ENCODE measurements at regions not wholly inside any gene's neighbourhood (a gene's known extent, or its start where the extent isn't known, plus 50 kb on each side); places are given as distances from the start of the nearest gene placed in this dataset.

- in situ Hi-C loops (cut with HindIII; ENCODE audit: low sequenced_read_pairs): no loop called here
- no peak for DNase-seq (ENCODE audit: low spot score)
These were observed 674.3 kb upstream of the NRXN1 start for GRCh38 chr2:51706220-51706619.

DNA sequence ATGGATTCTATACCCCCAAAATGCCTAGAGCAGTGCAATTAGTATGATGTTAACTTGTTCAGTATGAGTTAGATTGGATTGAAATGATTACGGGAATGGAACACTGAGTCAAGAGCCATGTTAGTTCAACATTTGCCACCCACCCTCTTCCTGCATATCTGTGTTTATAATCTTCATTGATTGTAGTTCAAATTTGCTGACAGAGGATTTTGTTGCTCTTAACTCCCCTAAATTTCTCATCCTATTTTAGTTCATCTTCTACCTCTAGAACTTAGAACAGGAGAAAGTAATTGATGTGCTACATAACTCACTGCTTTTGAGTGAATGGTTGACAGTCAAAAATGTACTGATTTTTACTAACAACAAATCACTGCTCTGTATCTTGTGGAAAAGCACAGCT is 673.5 kb upstream of the NRXN1 start:
- in situ Hi-C loops (cut with HindIII; ENCODE audit: low sequenced_read_pairs): no loop called here

DNA sequence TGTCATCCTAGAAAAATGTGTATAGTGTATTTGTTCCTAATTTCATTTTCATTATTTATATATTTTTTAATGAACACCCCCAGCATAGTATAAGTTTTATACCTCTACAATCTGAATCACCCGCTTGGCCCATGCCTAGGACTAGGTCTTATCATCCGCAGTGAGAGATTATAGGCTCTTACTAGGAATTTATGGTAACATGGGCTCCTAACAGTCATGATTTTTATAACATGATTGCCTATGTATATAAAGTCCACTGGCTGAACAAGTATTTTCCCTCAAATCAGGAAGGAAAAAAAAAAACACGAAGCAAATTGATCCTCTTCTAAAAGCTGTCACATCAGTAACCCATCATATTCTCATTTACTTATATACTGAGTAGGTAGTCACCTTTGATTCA is 666.1 kb upstream of the NRXN1 start:
- DNase-seq (ENCODE audit: low spot score): no peak
- in situ Hi-C loops (cut with HindIII; ENCODE audit: low sequenced_read_pairs): no loop called here

More for the DNA sequence above, 673.5 kb upstream of the NRXN1 start:
- DNase-seq (ENCODE audit: low spot score): no peak

DNA sequence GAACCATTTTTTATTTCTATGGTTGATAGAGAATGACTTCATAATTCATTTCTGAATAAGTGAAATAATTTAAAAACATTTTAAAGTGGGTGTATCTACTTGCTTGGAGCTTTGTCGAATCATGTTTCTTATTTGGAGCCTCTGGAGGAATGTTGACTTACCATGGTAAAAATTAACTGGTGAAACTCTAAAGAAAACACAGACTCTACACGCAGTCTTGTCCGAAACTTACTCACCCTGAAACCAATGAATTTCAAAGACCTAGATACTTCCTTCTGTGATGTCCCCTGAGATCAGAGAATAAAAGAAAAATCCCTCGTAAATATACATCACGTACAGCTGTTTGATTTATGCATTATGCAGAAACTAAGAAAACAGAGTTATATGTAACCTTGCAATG is 665.2 kb upstream of the NRXN1 start:
- DNase-seq (ENCODE audit: low spot score): no peak
- in situ Hi-C loops (cut with HindIII; ENCODE audit: low sequenced_read_pairs): no loop called here

DNA sequence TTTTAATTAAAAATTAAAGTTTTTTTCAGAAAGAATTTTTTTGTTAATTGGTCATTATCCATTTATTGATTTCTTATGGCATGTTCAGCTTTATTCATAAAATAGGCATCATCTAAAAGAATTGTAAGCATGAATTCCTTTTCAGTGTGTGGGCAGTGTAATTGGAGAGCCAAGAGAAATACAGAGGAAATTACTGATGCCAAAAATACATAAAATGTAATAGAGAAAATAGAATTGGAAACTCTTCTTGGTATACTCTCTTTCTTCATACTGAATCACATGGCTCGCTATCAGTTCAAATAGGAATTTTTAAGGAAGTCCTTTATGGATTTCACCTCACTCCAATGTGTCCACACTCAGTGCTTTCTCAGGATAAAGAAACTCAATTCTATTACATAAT is 663.6 kb upstream of the NRXN1 start:
- no peak for DNase-seq (ENCODE audit: low spot score)

GRCh38 chr2:51693640-51694039 is 661.7 kb upstream of the NRXN1 start:
- in situ Hi-C loops (cut with HindIII; ENCODE audit: low sequenced_read_pairs): no loop called here
- DNase-seq (ENCODE audit: low spot score): no peak

More for the DNA sequence above, 663.6 kb upstream of the NRXN1 start:
- in situ Hi-C loops (cut with HindIII; ENCODE audit: low sequenced_read_pairs): no loop called here

DNA sequence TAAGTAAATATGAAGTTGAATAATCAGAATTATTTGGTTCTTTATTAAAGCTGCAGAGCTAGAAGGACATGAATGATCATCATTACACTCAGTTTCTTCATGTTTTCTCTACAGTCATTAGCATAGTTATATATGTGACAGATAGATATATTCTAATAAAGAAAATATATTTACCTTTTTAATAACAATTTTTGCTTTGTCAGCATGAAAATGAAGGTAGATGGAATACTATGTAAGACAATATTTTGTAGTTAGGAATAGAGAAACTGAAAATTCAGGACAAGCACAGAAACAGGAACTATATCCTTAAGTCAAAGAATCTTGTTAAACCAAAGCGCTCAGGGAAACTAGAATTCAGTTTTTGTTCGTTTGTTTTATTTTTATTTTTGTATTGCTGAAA is 649.9 kb upstream of the NRXN1 start:
- DNase-seq (ENCODE audit: low spot score): no peak
- in situ Hi-C loops (cut with HindIII; ENCODE audit: low sequenced_read_pairs): no loop called here

DNA sequence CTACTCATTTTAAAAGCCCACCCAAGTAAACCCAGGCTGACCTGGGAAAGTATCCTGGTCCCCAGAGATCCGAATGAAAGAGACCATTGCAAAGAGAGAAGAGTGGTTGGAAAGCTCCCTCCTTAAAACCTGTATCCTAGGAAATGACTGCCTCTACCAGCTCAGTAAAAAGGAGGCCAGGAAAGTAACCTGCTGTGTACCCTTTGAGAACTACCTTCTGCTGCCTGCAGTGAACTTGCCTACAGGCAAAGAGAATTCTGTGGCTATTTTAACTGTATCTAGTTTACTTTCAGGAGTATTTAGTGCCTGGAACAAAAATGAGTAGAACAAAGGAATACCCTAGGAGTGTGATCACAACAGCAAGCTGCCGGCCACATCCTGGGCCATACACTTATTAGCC is 641.7 kb upstream of the NRXN1 start:
- peak; percentile 36 for DNase-seq (ENCODE audit: low spot score)
- in situ Hi-C loops (cut with HindIII; ENCODE audit: low sequenced_read_pairs): no loop called here

- in situ Hi-C loops (cut with HindIII; ENCODE audit: low sequenced_read_pairs): no loop called here
- no peak for DNase-seq (ENCODE audit: low spot score)
These were observed 635.7 kb upstream of the NRXN1 start for GRCh38 chr2:51667679-51668078.

DNA sequence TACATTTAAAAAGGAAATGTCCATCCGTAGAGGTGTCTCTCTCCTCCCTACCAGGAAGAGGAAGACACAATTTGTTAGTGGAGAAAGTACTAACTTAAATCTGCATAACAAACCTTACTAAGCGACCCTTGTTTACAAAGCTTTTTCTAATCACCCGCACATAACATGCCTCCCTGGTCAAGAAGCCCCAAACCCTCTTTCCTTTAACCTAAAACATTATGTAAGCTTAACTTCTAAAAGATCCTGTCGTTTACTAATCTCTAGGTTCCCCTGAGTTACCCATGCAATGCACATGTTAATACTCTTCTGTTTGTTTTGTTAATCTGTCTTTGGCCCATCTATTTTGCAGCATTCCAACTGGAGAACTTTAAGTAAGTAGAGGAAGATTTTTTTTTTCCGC is 630.3 kb upstream of the NRXN1 start:
- in situ Hi-C loops (cut with HindIII; ENCODE audit: low sequenced_read_pairs): no loop called here
- no peak for DNase-seq (ENCODE audit: low spot score)

DNA sequence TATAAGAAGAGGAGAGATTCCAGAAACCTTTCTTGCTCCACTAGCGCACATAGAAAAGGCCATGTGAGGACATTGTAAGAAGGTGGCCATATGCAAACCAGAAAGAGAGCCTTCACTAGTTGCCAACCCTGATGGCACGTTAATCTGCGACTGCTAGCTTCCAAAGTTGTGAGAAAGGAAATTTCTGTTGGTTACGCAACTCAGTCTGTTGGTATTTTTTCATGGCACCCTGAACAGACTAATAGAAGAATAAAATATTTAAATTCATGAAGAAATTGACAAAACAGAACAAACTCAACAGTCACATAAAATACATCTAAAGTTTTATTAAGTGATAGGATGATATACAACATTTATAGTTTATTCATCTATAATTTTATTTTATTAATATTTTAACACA is 625.9 kb upstream of the NRXN1 start:
- in situ Hi-C loops (cut with HindIII; ENCODE audit: low sequenced_read_pairs): no loop called here
- DNase-seq (ENCODE audit: low spot score): no peak

DNA sequence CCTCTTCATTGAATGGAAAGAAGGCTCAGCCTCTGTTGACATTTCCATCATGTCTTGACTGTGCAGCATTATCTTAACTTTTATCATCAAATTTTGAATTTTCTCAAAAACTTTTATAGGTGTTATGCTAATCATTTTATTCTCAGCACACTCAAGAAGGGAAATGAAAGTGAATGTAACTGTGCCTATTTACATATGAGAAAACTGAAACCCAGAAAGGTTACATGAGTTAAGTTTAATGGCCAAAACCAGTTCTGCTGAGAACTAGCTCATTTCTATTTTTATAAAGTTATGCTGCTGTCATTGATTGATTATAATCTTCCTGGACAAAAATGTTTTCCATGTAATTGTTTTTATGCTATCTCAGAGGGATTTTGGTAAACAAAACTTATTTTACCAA is 618.8 kb upstream of the NRXN1 start:
- DNase-seq (ENCODE audit: low spot score): no peak
- in situ Hi-C loops (cut with HindIII; ENCODE audit: low sequenced_read_pairs): no loop called here

DNA sequence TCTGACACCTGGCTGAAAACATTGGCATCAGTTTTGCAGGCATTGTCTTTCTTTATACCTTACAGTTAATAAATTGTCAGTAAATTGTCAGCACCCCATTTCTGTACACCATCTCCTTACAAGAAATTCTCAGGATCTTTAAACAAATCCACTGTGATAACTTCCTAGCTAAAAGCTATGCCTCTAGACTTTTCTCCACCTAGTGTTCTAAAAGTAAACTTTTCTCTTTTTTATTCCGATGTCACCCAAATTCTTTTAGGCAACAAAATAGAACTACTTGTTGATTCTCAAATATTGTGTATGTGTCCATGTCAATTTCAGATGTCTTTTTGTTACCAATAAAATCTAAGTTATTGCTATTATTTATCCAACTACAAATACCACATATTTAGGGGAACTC is 617.4 kb upstream of the NRXN1 start:
- no peak for DNase-seq (ENCODE audit: low spot score)
- in situ Hi-C loops (cut with HindIII; ENCODE audit: low sequenced_read_pairs): no loop called here

DNA sequence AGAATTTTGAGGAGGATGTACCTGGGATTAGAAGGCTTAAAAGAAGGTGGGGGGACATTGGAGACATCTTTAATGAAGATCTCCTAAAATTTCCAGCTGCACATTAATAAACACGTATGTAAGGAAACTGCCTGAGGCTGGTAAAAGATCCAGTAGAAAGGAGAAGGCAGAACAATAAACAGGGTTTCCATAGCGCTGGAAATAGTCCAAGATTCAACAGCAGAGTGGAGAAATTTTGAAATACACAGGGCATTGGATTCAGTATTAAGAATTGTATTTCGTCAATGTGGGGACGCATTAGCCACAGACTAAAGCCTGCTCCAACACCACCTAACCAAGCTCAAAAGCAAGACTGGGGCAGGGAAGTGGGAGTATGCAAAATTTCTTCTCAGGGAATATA is 606.9 kb upstream of the NRXN1 start:
- in situ Hi-C loops (cut with HindIII; ENCODE audit: low sequenced_read_pairs): no loop called here
- no peak for DNase-seq (ENCODE audit: low spot score)

GRCh38 chr2:51633073-51633472 is 601.1 kb upstream of the NRXN1 start:
- in situ Hi-C loops (cut with HindIII; ENCODE audit: low sequenced_read_pairs): no loop called here
- no peak for DNase-seq (ENCODE audit: low spot score)

DNA sequence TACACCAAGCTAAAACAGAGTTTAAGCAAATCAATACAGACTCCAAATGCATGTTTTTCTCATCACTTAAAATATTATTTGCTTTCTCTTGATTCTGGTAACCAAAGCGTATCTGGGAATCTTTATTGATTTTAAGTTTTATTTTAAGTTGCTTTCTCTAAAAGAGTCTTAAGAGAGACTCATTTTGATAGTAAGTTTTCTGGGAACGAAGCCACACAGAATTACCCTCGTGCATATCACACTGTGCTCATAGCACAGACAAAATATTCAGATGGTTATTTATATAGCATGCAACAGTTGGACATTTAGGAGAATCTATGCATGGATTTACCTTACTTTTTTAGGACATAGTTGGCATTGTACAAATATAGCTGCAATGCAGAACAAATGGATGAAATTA is 597.5 kb upstream of the NRXN1 start:
- in situ Hi-C loops (cut with HindIII; ENCODE audit: low sequenced_read_pairs): no loop called here
- no peak for DNase-seq (ENCODE audit: low spot score)

GRCh38 chr2:51628917-51629316 is 597.0 kb upstream of the NRXN1 start:
- in situ Hi-C loops (cut with HindIII; ENCODE audit: low sequenced_read_pairs): no loop called here
- DNase-seq (ENCODE audit: low spot score): no peak

- in situ Hi-C loops (cut with HindIII; ENCODE audit: low sequenced_read_pairs): no loop called here
- DNase-seq (ENCODE audit: low spot score): no peak
These were observed 593.1 kb upstream of the NRXN1 start for GRCh38 chr2:51624995-51625394.

DNA sequence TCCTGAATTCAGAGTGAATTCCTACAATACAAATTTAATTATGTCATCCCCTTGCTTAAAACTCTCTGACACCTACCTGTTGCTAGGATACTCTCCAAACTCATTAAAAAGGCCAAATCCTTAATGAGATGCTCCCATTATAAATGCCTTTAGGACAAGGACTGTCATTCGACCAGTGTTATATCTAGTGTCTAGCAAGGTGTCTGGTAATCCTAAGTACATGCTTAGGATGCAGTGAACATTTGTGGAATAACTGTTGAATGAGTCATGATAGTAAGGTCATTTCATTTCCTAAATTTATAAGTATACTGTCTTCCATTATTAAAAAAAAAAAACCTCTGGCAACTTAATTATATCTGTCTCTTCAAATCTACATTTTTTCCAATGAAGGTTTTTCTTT is 588.9 kb upstream of the NRXN1 start:
- DNase-seq (ENCODE audit: low spot score): no peak
- in situ Hi-C loops (cut with HindIII; ENCODE audit: low sequenced_read_pairs): no loop called here

DNA sequence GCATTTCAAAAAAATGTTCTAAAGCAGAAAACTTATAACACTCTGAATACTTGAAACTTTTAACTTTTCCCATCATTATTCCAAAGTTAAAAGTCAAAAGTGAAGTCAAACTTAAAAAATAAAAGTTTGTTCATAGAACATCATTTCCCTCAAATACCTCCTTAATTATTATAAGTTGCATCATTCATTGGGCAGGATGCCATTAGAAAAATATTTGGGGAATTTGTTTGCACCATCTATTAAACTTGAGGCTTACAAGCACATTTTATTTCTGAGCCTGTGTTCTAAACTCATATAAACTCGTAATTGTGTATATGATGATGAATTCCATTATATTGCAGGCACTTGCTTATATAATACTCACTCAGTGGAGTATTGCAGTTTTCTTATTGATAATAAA is 588.0 kb upstream of the NRXN1 start:
- DNase-seq (ENCODE audit: low spot score): no peak
- in situ Hi-C loops (cut with HindIII; ENCODE audit: low sequenced_read_pairs): no loop called here

DNA sequence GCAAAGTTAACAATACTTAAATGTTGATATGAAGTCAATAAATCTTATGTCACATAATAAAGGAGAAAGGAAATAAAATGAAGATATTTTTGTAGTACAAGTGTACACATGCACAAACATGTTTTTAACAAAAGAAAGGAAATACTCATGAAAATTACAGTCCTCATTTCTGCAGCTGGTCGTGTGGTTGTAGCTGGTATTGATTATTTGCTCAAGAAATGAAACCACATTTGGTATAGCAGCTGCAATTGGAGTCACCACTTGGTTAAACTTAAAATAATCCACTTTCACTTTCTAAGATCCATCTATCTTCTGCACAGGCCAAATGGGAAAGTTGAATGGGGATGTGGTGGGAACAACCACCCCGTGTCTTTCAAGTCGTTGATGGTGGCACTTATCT is 580.5 kb upstream of the NRXN1 start:
- DNase-seq (ENCODE audit: low spot score): no peak
- in situ Hi-C loops (cut with HindIII; ENCODE audit: low sequenced_read_pairs): no loop called here

DNA sequence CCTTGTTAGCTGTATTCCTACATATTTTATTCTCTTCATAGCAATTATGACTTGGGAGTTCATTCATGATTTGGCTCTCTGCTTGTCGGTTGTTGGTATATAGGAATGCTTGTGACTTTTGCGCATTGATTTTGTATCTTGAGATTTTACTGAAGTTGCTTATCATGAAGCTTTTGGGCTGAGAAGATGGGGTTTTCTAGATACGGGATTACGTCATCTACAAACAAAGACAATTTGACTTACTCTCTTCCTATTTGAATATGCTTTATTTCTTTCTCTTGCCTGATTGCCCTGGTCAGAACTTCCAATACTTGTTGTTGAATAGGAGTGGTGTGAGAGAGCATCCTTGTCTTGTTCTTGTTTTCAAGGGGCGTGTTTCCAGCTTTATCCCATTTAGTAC is 569.8 kb upstream of the NRXN1 start:
- no peak for DNase-seq (ENCODE audit: low spot score)
- in situ Hi-C loops (cut with HindIII; ENCODE audit: low sequenced_read_pairs): no loop called here

Measured in G401 (cell line).